Hepatocyte (in vitro differentiated cells): ENCODE measurements at regions not wholly inside any gene's neighbourhood (a gene's known extent, or its start where the extent isn't known, plus 50 kb on each side); places are given as distances from the start of the nearest gene placed in this dataset.

ENCODE experiments used
- CTCF ChIP-seq: fragments of 200-600 bp; sonication (generic); IDR thresholded peaks from 2 replicates; pipeline ENCODE4 v1.5.1; 2016; ENCODE audit warnings: antibody characterized with exemption, mild to moderate bottlenecking; ENCODE audit not compliant: poor library complexity
- EZH2 ChIP-seq: fragments of 200-600 bp; sonication (generic); IDR thresholded peaks from 2 replicates; pipeline ENCODE4 v1.6.1; 2016; ENCODE audit warnings: antibody characterized with exemption, mild to moderate bottlenecking, borderline replicate concordance

- TF ChIP-seq CTCF (no peak), EZH2 (no peak)
Observed at GRCh38 chr3:137420198-137420995, 343.7 kb upstream of the SOX14 start.
